Activated CD4-positive, CD25-positive, alpha-beta regulatory T cell treated with anti-CD3 and anti-CD28 coated beads, Interleukin-2, amount 50 U/mL, for 72 hours (primary cell): ENCODE measurements at regions not wholly inside any gene's neighbourhood (a gene's known extent, or its start where the extent isn't known, plus 50 kb on each side); places are given as distances from the start of the nearest gene placed in this dataset.
"Not testable (repeated sequence)": the region's sequence is repeated elsewhere in the genome, so short reads cannot be mapped to it uniquely, and the experiment has no call there.

Experiments used
- DNase-seq: peaks from one replicate; pipeline ENCODE4 v3.0.0; 2021

DNA sequence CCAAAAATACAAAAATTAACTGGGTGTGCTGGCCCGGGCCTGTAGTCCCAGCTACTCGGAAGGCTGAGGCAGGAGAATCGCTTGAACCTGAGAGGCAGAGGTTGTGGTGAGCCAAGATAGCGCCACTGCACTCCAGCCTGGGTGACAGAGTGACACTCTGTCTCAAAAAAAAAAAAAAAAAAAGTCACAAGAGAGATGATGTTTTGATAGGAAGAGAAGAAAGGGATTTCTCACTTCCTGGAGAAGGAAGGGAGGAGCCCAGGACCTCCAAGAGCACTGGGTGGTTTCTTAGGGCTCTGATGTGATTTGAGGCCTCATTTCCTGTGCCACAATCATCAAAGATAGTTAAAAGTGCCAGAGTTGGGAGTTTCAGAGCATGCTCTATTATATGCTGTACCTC, 1048.3 kb downstream of the BCL11B start:
- DNase-seq, result not testable (repeated sequence)

DNA sequence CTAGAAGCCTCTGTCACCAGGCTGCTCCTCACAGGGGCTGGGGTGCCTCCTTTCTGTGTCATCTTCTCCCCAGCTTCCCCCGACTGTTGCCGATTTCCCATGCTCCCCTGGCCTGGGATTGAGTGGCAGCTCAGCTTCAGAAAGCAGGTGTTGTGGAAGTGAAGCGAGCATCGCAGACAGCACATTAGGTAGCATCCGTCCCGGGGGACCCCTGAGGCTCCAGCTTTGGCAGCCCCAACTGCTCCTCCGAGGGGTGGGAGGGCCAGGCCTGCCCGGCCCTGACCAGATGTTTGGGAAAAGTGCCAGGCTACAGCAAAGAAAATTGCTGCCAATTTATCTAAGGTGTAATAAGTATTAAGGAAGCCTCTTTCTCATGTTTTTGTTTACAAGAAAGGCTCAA, 1045.6 kb downstream of the BCL11B start:
- DNase-seq, result no peak

DNA sequence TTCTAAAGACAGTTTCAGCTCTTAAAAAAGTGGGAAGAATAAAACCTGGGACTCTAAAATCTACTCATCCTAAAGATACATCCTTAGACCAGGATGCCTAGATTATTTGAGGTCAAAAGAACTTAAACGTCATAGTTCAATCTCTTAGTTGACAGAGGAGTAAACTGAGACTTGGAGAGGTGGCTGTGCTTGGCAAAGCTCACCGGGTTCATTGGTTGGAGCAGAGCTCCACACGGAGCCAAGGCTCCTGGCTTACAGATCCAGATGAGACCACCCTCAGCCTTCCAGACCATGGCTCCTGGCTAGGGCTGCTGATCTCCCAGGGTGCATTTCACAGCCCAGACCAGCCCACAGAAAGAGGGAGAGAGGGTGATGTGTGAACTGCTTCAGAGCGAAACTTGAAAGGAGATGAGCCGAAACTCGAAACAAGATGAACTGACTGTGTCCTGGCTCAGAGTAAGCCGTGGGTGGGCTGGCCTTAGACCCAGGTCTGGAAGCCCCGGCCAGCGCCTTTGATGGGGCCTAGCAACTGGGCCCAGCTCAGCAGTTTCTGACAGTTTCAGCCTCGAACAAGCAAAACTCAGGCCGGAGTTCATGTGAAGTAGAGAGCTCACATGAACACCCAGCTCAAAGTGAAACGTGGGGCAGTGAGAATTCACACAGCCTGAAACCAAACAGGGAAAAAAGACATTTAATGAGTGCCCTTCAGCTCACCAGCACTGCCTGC, 1044.8 kb downstream of the BCL11B start:
- DNase-seq, result peak; percentile 62

DNA sequence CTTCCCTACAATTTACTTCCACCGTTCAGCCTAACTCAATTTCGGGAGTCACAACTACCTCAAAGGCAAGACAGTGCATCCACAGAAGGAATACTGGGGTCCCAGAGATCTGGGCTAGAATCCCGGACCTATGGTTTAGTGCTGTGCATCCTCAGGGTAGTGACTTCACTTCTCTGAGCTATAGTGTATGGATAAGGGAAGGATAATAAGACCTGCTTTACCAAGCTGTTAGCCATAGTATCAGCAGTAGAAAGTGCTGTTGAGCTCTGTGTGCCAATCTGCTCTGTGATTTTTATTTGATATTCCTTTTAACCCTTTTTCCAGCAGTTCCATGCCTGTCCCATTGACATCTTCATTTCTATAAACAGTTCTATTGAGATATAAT, 1044.3 kb downstream of the BCL11B start:
- DNase-seq, result no peak

DNA sequence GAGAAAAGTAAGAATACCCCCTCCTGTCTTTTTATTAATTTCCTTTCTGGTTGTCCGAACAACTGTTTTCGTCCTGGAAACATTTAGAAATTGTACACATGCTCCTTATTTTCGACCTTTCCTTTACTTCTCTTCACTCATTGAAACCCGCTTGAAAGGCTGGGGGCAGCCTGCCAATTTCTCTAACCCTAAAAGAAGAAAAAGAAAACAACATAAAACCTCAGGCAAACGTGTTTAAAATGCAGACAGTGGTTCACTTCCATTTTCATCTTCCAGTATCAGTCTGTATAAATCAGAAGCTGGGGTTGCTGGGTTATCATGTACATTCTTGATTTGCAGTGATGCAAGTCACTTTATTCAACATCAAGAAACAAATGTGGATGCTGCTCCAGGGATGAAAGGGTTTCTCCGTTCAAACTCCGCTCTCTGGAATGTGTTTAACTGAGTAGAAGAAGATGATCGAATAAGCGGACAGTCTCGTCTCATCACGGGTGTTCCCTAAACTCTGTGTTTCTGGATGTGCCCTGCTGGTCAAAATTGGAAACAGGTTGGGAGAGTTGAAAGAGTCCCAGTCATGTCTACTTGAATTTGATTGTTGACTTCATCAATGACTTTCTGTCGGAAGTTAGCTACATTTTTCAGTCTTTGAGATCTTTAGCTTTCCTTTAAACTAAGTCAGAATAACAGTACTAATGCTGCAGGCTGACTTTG, 1042.2 kb downstream of the BCL11B start:
- DNase-seq, result no peak

DNA sequence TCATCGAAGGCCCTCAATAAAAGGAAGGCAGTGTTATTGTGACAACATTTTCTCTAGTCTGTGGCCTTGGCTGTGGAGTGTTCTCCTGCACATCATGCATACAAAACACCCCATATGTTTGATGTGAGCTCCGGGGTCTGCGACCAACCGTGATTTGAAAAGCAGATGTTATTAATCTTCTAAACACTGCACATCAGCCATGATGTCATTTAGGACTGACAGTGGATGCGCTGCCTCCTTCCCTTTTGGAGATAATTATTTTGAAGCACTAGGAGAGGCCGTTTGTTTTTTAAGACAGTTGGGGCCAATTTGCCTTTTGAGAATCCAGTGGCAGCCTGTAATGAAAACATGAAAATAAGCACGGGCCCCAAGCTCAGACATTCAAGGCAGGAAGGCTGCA, 1041.6 kb downstream of the BCL11B start:
- no peak for DNase-seq

DNA sequence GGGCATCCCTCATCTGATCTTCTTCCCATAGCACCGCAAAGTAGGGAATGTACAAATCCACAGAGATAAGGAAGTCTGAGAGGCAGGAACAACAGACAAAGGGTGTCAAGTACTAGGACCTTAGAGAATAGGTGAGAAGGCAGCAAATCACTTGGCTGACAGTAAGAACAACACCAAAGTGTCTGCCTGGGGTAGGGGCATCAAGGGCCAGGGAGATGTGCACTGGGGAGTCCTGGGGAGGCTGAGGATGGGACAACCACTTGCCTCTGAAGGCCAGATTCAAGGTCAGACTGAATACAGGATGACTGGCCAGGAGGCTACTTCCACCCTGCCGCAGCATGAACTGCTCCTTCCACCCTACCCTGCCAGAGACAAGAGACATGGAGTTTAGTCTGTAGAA, 1040.8 kb downstream of the BCL11B start:
- no peak for DNase-seq

DNA sequence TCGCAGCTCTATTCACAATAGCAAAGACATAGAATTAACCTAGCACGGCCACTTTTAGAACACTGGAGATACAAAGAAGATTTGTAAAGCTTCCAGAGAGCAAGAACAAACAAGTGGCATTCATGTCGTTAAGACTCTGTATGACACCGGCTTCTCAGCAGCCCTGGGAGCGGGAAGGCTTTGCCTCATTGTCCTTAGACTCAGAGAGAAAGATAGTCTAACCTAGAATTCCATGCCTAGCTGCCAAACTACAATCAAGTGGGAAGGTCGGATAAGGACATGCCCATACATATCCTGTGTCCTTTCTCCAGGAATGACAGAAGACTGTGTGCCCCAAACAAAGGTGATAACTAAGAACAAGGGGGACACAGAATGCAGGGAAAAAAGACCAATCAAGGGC, 1038.3 kb downstream of the BCL11B start:
- DNase-seq, result no peak

DNA sequence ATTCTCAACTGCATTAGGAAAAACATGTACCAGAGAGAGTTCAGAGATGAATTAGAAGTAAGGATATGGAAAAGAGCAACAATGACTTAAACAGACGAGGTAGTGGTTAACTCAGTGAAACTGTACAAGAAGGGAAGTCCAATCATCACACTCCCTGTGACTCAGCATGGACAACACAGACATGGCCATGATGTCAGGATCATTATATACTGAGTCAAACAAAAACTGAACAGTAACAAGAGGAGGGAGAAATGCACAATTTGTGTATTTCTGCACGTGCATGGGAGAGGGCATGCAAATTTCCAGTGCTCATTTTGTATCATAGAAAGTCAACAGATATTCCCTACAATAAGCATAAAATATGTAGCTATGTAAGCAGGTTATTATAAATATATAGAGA, 1037.8 kb downstream of the BCL11B start:
- DNase-seq, result no peak

DNA sequence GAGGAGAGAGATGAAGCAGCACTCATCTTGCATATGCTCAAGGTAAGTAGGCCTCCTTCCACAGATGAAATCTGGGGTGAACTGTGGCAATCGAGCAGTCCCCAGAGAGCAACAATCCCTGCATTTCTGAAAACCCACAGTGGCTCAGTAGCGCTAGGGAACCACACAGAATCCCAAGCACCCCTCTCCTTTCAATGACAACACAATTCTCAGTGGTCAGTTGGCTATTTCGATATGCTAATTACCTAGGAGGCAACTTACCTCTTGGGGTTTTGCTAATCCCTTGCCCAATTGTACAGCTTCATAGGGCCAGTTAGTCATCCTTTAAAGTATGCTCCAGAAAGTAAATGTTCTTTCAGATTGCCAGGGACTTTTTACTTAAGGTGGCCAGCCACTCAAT, 1035.7 kb downstream of the BCL11B start:
- no peak for DNase-seq

DNA sequence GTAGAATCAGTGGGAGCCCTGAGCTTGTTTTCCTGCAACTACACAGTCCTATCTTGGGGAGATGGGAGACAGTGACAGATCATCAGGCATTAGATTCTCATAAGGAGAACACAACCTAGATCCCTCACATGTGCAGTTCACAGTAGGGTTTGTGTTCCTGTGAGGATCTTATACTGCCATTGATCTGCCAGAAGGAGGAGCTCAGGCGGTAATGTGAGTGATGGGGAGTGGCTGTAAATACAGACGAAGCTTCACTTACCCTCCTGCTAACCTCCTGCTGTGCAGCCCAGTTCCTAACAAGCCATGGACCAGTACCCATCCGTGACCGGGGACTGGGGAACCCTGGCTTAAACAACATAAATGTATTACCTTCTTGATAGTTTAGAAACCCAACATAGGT, 1034.1 kb downstream of the BCL11B start:
- no peak for DNase-seq

DNA sequence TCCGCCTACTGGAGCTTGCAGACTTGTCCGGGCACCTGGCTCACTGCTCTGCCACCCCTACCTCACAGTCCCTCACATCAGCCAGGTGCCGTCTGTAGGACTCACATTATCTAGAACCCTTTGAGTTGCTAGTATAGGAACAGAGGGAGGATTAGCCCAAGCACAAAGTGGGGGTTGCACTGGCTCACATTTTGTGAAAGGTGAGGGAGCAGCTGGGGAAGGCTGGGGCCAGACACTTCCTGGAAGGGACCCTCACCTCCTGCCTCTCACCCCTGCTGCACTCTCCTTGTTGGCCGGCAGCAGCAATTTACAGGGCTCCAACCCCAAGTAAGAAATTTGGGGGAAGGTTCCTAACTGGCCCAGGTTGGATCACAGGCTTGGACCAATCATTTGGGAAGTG, 1031.6 kb downstream of the BCL11B start:
- DNase-seq, result no peak

DNA sequence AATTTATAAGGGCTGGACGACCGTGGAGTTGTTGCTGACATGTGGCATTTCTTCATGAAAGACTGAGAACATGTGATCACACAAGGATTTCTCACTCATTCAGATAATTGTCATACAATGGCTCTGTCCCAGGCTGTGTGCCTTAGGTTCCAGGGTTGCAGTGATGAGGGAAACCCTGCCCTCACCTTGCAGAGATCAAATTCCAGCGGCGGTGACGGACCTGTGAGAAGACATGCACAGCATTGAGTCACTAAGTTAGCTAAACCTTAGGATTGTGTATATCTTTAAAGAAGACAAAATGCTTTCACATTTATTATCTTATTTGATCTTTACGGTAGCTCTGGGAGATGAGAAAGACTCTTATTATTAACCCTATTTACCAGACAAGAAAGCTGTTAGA, 1029.1 kb downstream of the BCL11B start:
- DNase-seq, result no peak

DNA sequence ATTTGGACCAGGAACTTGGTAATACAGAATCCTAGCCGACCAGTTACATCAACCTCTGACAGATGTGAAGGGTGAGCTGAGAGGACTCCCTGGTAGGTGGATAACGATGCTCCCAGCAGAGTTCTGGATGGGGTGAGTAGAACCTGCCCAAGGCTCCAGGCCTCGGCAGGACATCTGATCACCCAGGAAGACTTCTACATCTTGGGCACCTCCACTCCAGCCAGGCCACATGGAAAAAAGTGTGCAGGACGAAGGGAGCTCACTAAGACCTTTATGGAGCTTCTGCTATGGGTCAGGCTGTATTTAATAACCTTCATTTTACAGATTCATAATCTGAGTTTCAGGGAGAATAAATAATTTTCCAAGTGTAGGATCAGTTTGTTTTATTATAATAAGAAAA, 1028.7 kb downstream of the BCL11B start:
- DNase-seq, result no peak

DNA sequence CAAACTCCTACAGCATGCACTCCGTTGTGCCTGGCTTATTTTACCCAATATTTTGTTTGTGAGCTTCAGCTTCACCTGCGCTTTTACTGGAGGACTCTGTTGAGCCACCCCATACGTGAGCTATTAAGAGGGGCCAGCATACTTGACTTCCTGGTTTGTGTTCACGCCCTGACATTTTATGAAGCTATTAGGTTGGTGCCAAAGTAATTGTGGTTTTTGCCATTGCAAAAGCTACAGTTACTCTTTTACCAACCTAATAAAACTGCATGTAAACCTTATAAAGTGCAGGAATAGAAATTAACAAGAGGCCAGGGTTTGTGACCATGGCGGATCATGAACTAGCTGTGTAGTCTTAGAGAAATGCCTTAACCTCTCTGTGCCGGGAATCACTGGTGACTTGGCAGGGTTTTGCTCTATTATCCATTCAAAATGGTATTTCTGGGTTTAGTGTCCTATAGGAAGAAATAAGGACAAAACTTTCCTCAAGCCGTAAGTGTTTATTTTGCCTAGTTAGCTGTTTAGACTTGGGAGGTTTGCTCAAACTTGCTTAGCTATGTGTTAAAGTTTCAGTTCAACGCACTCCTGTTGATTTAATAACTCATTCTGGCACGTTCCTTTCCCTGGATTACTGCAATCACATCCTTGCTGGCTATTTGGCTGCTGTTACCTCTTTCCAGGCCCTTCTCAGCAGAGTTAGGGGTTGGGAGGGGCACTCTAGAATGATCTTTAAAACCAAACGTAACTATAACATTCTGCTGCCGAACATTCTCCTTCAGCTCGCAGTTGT, 1027.6 kb downstream of the BCL11B start:
- DNase-seq, result no peak

DNA sequence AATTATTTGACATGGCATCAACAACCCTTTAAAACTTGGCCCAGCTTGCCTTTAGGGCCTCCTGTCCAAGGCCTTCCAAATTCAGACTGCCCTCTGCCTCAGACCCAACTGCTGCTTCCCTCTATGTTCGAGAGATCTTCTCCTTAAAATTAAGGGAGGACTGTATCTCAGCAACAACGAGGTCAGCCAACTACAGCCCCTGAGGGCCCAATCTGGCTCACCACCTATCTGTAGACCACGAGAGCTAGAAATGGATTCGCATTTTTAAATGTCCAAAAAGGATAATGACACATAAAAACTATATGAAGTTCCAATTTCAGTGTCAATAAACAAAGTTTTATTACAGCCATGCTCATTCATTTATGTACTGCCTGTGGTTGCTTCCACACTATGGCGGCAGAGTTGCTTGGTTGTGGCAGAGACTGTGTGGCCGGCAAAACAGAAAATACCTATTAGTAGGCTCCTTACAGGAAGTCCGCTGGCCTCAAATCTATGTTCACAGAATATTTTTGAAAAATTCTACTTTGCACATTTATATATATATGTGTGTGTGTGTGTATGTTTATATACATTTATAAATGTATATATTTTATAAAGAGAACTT, 1026.9 kb downstream of the BCL11B start:
- no peak for DNase-seq

DNA sequence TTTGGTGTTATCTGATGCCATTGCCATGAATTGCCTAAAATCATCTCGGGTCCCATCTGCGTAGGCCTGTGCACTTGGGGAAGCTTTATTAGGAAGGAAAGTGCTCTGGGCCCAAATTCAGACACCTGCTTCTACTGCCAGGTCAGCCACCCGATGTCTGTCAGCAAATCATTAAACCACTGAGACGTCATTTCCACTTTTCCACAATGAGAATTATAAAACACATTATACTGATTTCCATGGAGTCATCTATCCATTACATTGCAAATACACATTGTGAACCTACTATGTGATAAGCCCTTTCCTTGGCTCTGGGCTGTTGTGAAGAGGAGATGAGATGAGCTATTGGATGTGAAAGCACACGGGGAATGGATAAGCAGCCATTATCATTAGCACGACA, 1022.9 kb downstream of the BCL11B start:
- no peak for DNase-seq

DNA sequence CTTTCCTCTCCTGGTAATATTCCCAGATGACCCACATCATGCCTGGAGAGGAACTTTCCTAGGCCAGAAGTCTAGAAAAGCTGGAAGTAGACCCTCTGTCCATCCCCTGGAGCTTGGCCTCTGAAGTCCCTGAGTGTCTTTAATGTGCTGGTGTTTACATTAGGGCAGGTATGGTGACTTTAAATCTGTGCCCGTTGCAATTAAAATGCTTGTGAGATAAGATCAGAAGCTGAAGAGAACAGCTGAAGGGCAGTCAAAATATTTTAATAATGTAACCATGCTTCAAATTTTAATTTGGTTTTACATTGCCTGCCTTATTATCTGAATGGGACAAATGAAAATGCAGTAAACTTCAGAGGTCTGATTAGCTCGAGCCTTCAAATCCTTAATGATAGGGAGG, 1022.5 kb downstream of the BCL11B start:
- DNase-seq, result no peak

DNA sequence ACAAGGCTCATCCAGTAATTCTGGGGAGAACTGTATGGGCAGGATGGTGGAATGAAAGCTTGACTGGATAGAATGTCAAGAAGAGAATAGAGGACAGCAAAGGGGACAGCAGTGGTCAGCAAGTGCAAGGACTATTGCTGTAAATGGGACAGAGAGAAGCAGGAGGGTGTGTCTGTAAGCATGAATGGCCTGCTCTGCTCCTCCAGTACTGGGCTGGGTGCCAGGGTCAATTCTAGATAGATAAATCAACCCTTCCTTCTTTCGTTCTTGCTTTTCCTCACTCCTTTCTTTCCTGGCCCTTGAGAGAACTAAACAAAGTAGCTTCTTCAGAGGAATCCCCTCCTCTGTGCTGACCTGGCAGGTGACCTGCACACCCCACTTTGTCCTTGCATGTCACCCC, 1019.2 kb downstream of the BCL11B start:
- DNase-seq, result no peak

DNA sequence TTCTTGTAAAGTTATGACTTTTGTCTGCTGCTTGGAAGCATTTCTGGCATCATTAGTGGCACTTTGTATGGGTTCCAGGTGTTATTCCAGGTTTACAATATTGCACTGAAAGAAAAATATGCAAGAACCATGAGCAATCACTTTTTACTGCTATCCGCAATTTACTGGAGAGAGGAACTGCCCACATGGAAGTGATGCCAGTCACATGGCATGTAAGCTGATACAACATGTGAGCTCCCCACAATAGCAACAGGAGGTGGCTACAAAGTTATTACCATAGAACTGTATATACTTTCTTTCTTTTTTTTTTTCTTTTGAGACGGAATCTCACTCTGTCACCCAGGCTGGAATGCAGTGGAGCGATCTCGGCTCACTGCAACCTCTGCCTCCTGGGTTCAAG, 1012.1 kb downstream of the BCL11B start:
- no peak for DNase-seq

DNA sequence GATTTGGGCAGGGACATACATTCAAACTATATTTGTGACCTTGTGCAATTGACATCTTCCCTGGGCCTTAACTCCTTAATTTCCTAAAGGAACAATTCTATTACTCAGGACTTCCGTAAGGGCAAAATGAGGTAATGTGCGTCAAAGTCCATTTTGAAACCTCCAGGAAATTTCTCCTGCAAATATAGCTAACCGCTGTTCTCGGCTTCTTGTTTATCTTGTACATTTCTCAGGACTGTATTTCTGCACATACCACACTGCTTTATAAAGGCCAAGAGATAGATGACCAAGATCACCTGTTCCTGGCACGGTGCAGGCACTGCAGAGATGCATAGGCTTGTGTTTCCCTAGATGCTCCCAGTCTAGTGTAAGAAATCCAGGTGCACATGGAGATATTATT, 1009.4 kb downstream of the BCL11B start:
- DNase-seq, result no peak

DNA sequence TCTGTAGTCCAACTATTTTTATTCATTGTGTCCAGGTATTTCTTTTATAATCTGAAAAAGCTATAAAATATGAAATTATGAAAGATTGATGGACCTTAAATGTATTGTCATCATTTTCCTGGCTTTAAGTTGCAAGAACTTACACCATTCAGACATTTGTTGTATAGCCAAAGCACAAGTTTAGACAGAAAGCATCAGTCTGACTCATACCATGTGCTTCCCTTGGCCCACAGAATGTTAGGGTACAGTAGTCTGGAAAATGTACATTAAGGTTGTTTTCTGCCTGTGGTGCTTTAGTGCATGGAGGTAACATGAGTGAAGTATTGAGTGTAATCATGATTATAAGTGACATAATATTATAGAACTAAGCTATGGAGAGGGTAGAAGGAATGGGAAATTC, 1002.5 kb downstream of the BCL11B start:
- no peak for DNase-seq

DNA sequence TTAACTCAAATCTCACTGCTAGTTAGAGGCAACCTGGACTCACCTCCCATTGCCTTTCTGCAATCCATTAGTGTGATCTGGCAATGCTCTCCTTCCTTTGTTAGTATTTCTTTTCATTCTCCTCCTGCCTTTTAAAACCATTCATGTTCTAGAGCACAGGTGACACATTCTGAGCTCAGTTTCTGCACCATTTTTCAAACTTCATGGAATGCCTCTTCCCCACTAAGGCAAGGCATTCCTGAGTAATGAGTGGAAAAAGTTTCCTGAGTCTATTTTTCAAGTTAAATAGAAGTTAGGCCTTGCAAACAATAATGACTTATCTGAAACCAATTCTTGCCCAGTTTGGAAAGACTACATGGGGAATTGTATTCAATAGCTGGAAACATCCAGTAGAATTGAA, 1001.8 kb downstream of the BCL11B start:
- DNase-seq, result no peak

DNA sequence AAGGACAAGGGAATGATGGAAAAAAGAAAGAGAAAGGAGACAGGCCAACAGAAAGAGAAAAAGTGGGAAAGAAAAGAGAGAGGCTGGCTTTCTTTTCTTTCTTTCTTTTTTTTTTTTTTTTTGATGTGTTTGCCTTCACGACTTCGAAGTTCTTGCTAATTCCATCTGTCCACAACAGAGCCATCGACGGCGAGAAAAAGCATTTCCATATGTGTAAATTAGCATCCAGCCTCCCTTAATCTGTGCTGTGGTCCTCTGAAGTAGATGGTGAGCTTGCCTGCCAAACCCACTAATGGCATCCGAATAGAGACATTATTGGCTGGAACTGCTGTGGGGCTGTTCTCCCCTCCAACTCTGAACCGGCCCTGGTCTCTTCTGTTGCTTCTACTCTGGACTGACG, 997.4 kb downstream of the BCL11B start:
- DNase-seq, result no peak
